ENCODE measurements at regions not wholly inside any gene's neighbourhood (a gene's known extent, or its start where the extent isn't known, plus 50 kb on each side); places are given as distances from the start of the nearest gene placed in this dataset.

DNA sequence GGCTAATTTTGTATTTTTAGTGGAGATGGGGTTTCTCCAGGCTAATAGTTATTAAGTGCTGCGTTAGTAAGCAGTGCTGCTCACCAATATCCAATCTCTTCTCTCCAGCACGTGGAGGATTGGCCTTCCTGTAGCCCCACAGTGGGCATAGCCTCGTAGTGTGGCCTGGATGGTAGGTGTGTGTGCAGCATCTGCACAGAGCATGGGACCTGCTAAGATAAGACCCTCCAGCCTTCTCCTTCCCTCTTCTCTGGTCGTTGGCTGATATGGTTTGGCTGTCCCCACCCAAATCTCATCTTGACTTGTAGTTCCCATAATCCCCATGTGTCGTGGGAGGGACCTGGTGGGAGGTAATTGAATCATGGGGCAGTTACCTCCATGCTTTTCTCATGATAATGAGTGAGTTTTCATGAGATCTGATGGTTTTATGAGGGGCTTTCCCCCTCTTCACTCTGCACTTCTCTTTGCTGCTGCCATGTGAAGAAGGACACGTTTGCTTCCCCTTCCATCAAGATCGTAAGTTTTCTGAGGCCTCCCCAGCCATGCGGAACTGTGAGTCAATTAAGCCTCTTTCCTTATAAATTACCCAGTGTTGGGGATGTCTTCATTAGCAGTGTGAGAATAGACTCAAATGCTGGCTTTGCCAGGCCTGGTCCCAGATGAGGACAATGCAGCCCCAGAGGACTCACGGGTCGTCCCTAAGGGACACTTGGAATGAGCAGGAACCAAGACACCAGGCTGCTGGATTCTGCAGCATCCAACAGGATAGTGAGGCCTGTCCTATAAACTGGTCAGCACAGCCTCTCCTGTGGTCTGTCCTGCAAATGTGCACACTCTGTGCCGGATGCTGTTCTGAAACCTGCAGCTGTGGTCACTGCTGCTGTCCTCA lies 63.4 kb upstream of the AFDN start (continued):
- no peak for TF ChIP-seq ZNF17 (CRISPR knock-in tag; IDR thresholded peaks at IDR 0.05)
- TF ChIP-seq ZNF12 (CRISPR knock-in tag; IDR thresholded peaks at IDR 0.05): no peak
- TF ChIP-seq, protein P1, sequence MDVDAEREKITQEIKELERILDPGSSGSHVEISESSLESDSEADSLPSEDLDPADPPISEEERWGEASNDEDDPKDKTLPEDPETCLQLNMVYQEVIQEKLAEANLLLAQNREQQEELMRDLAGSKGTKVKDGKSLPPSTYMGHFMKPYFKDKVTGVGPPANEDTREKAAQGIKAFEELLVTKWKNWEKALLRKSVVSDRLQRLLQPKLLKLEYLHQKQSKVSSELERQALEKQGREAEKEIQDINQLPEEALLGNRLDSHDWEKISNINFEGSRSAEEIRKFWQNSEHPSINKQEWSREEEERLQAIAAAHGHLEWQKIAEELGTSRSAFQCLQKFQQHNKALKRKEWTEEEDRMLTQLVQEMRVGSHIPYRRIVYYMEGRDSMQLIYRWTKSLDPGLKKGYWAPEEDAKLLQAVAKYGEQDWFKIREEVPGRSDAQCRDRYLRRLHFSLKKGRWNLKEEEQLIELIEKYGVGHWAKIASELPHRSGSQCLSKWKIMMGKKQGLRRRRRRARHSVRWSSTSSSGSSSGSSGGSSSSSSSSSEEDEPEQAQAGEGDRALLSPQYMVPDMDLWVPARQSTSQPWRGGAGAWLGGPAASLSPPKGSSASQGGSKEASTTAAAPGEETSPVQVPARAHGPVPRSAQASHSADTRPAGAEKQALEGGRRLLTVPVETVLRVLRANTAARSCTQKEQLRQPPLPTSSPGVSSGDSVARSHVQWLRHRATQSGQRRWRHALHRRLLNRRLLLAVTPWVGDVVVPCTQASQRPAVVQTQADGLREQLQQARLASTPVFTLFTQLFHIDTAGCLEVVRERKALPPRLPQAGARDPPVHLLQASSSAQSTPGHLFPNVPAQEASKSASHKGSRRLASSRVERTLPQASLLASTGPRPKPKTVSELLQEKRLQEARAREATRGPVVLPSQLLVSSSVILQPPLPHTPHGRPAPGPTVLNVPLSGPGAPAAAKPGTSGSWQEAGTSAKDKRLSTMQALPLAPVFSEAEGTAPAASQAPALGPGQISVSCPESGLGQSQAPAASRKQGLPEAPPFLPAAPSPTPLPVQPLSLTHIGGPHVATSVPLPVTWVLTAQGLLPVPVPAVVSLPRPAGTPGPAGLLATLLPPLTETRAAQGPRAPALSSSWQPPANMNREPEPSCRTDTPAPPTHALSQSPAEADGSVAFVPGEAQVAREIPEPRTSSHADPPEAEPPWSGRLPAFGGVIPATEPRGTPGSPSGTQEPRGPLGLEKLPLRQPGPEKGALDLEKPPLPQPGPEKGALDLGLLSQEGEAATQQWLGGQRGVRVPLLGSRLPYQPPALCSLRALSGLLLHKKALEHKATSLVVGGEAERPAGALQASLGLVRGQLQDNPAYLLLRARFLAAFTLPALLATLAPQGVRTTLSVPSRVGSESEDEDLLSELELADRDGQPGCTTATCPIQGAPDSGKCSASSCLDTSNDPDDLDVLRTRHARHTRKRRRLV (CRISPR knock-in tag; IDR thresholded peaks at IDR 0.05): 0 out of 2 replicates have a peak, but pooled peaks have one; percentile 49
- TF ChIP-seq, protein P2, sequence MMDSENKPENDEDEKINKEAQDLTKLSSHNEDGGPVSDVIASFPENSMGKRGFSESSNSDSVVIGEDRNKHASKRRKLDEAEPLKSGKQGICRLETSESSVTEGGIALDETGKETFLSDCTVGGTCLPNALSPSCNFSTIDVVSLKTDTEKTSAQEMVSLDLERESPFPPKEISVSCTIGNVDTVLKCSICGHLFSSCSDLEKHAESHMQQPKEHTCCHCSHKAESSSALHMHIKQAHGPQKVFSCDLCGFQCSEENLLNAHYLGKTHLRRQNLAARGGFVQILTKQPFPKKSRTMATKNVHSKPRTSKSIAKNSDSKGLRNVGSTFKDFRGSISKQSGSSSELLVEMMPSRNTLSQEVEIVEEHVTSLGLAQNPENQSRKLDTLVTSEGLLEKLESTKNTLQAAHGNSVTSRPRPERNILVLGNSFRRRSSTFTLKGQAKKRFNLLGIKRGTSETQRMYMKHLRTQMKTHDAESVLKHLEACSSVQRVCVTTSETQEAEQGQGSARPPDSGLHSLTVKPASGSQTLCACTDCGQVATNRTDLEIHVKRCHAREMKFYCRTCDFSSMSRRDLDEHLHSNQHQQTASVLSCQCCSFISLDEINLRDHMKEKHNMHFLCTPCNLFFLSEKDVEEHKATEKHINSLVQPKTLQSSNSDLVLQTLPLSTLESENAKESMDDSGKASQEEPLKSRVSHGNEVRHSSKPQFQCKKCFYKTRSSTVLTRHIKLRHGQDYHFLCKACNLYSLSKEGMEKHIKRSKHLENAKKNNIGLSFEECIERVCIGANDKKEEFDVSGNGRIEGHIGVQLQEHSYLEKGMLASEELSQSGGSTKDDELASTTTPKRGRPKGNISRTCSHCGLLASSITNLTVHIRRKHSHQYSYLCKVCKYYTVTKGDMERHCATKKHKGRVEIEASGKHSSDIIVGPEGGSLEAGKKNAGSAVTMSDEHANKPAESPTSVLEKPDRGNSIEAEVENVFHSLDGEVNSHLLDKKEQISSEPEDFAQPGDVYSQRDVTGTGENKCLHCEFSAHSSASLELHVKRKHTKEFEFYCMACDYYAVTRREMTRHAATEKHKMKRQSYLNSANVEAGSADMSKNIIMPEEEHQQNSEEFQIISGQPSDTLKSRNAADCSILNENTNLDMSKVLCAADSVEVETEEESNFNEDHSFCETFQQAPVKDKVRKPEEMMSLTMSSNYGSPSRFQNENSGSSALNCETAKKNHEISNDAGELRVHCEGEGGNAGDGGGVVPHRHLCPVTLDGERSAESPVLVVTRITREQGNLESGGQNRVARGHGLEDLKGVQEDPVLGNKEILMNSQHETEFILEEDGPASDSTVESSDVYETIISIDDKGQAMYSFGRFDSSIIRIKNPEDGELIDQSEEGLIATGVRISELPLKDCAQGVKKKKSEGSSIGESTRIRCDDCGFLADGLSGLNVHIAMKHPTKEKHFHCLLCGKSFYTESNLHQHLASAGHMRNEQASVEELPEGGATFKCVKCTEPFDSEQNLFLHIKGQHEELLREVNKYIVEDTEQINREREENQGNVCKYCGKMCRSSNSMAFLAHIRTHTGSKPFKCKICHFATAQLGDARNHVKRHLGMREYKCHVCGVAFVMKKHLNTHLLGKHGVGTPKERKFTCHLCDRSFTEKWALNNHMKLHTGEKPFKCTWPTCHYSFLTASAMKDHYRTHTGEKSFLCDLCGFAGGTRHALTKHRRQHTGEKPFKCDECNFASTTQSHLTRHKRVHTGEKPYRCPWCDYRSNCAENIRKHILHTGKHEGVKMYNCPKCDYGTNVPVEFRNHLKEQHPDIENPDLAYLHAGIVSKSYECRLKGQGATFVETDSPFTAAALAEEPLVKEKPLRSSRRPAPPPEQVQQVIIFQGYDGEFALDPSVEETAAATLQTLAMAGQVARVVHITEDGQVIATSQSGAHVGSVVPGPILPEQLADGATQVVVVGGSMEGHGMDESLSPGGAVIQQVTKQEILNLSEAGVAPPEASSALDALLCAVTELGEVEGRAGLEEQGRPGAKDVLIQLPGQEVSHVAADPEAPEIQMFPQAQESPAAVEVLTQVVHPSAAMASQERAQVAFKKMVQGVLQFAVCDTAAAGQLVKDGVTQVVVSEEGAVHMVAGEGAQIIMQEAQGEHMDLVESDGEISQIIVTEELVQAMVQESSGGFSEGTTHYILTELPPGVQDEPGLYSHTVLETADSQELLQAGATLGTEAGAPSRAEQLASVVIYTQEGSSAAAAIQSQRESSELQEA (CRISPR knock-in tag; IDR thresholded peaks at IDR 0.05; ENCODE audit: not compliant biosample characterization): no peak
- no peak for TF ChIP-seq JUND (CRISPR knock-in tag; IDR thresholded peaks at IDR 0.05)
- no peak for TF ChIP-seq GFI1 (CRISPR knock-in tag; IDR thresholded peaks at IDR 0.05; ENCODE audit: borderline replicate concordance)
- TF ChIP-seq, protein P3, sequence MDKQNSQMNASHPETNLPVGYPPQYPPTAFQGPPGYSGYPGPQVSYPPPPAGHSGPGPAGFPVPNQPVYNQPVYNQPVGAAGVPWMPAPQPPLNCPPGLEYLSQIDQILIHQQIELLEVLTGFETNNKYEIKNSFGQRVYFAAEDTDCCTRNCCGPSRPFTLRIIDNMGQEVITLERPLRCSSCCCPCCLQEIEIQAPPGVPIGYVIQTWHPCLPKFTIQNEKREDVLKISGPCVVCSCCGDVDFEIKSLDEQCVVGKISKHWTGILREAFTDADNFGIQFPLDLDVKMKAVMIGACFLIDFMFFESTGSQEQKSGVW (CRISPR knock-in tag; IDR thresholded peaks at IDR 0.05; ENCODE audit: borderline replicate concordance): no peak
- no peak for TF ChIP-seq SATB2 (CRISPR knock-in tag; IDR thresholded peaks at IDR 0.05)
- no peak for TF ChIP-seq MIER3 (CRISPR knock-in tag; IDR thresholded peaks at IDR 0.05; ENCODE audit: borderline replicate concordance)
- no peak for TF ChIP-seq PRMT3 (CRISPR knock-in tag; IDR thresholded peaks at IDR 0.05; ENCODE audit: borderline replicate concordance, low read depth)
- TF ChIP-seq ZFX (CRISPR knock-in tag; IDR thresholded peaks at IDR 0.05; ENCODE audit: low read depth): peak; percentile 53
- TF ChIP-seq ZIK1 (CRISPR knock-in tag; IDR thresholded peaks at IDR 0.05; ENCODE audit: borderline replicate concordance, low read depth): no peak
